ENCODE measurements at regions not wholly inside any gene's neighbourhood (a gene's known extent, or its start where the extent isn't known, plus 50 kb on each side); places are given as distances from the start of the nearest gene placed in this dataset.

- peaks cover 17% of the 10 kb centered on the region for H3K4me1 ChIP-seq (ENCODE audit: low read length)
- no peak overlapping the region for H2AFZ ChIP-seq (ENCODE audit: low read depth, low read length)
- H3K27ac ChIP-seq (ENCODE audit: low read length): no peak overlapping the region
- no peaks in the 10 kb centered on the region for H3K79me2 ChIP-seq (ENCODE audit: low read length)
- H3K9me3 ChIP-seq (ENCODE audit: insufficient read depth, low read length): no peaks in the 10 kb centered on the region
- no peaks in the 10 kb centered on the region for H3K36me3 ChIP-seq (replicated peaks; ENCODE audit: low read depth, low read length)
- H3K27me3 ChIP-seq (ENCODE audit: low read depth, low read length): 0 out of 2 replicates have a peak, but pooled peaks cover 3% of the 10 kb centered on the region
- TF ChIP-seq CTCF (IDR thresholded peaks at IDR 0.05; ENCODE audit: low read depth, low read length): no peak
- no peak for TF ChIP-seq EZH2phosphoT487 (IDR thresholded peaks at IDR 0.05; ENCODE audit: low read depth)
- no peak overlapping the region for H3K4me3 ChIP-seq (ENCODE audit: low read length)
- H3K9ac ChIP-seq (ENCODE audit: low read length): no peak overlapping the region
- H4K20me1 ChIP-seq (ENCODE audit: insufficient read depth, low read length): no peaks in the 10 kb centered on the region
- H3K4me2 ChIP-seq (ENCODE audit: low read length): no peak overlapping the region
Observed at GRCh38 chr1:112092656-112093371, 103.3 kb upstream of the KCND3 start.

- Histone ChIP-seq H3K4me3 (ENCODE audit: low read length) (no peak overlapping the region), H2AFZ (ENCODE audit: low read depth, low read length) (no peak overlapping the region), H4K20me1 (ENCODE audit: insufficient read depth, low read length) (no peaks in the 10 kb centered on the region), H3K79me2 (ENCODE audit: low read length) (no peaks in the 10 kb centered on the region), H3K27me3 (ENCODE audit: low read depth, low read length) (0 out of 2 replicates have a peak, but pooled peaks cover 3% of the 10 kb centered on the region), H3K36me3 (replicated peaks; ENCODE audit: low read depth, low read length) (no peaks in the 10 kb centered on the region), H3K9ac (ENCODE audit: low read length) (no peak overlapping the region), H3K27ac (ENCODE audit: low read length) (no peak overlapping the region), H3K4me1 (ENCODE audit: low read length) (peaks cover 12% of the 10 kb centered on the region), H3K9me3 (ENCODE audit: insufficient read depth, low read length) (no peaks in the 10 kb centered on the region), H3K4me2 (ENCODE audit: low read length) (no peak overlapping the region)
- TF ChIP-seq EZH2phosphoT487 (IDR thresholded peaks at IDR 0.05; ENCODE audit: low read depth) (no peak), CTCF (IDR thresholded peaks at IDR 0.05; ENCODE audit: low read depth, low read length) (no peak)
Observed at GRCh38 chr1:112093372-112093694, 103.9 kb upstream of the KCND3 start.

GRCh38 chr1:112099979-112100378 lies 110.5 kb upstream of the KCND3 start:
- Histone ChIP-seq H3K4me2 (ENCODE audit: low read length) (no peak overlapping the region), H3K4me3 (ENCODE audit: low read length) (no peak overlapping the region), H2AFZ (ENCODE audit: low read depth, low read length) (no peak overlapping the region), H3K36me3 (replicated peaks; ENCODE audit: low read depth, low read length) (no peaks in the 10 kb centered on the region), H3K4me1 (ENCODE audit: low read length) (no peaks in the 10 kb centered on the region), H3K9me3 (ENCODE audit: insufficient read depth, low read length) (no peaks in the 10 kb centered on the region), H3K27ac (ENCODE audit: low read length) (no peak overlapping the region), H3K9ac (ENCODE audit: low read length) (no peak overlapping the region), H3K27me3 (ENCODE audit: low read depth, low read length) (0 out of 2 replicates have a peak, but pooled peaks cover 3% of the 10 kb centered on the region), H3K79me2 (ENCODE audit: low read length) (no peaks in the 10 kb centered on the region), H4K20me1 (ENCODE audit: insufficient read depth, low read length) (no peaks in the 10 kb centered on the region)
- no peak for TF ChIP-seq CTCF (IDR thresholded peaks at IDR 0.05; ENCODE audit: low read depth, low read length)
- TF ChIP-seq EZH2phosphoT487 (IDR thresholded peaks at IDR 0.05; ENCODE audit: low read depth): no peak

GRCh38 chr1:112105557-112105956 lies 116.1 kb upstream of the KCND3 start:
- no peak overlapping the region for H3K27ac ChIP-seq (ENCODE audit: low read length)
- H3K4me1 ChIP-seq (ENCODE audit: low read length): no peaks in the 10 kb centered on the region
- H3K79me2 ChIP-seq (ENCODE audit: low read length): no peaks in the 10 kb centered on the region
- H3K9me3 ChIP-seq (ENCODE audit: insufficient read depth, low read length): no peaks in the 10 kb centered on the region
- no peak overlapping the region for H2AFZ ChIP-seq (ENCODE audit: low read depth, low read length)
- no peaks in the 10 kb centered on the region for H4K20me1 ChIP-seq (ENCODE audit: insufficient read depth, low read length)
- no peak overlapping the region for H3K4me2 ChIP-seq (ENCODE audit: low read length)
- TF ChIP-seq EZH2phosphoT487 (IDR thresholded peaks at IDR 0.05; ENCODE audit: low read depth) (no peak), CTCF (IDR thresholded peaks at IDR 0.05; ENCODE audit: low read depth, low read length) (no peak)
- H3K27me3 ChIP-seq (ENCODE audit: low read depth, low read length): no peaks in the 10 kb centered on the region; the same call in 1 of the 2 replicates
- H3K36me3 ChIP-seq (replicated peaks; ENCODE audit: low read depth, low read length): no peaks in the 10 kb centered on the region
- H3K4me3 ChIP-seq (ENCODE audit: low read length): no peak overlapping the region
- no peak overlapping the region for H3K9ac ChIP-seq (ENCODE audit: low read length)

All from OCI-LY3 (cell line).